ENCODE measurements at regions not wholly inside any gene's neighbourhood (a gene's known extent, or its start where the extent isn't known, plus 50 kb on each side); places are given as distances from the start of the nearest gene placed in this dataset.

DNA sequence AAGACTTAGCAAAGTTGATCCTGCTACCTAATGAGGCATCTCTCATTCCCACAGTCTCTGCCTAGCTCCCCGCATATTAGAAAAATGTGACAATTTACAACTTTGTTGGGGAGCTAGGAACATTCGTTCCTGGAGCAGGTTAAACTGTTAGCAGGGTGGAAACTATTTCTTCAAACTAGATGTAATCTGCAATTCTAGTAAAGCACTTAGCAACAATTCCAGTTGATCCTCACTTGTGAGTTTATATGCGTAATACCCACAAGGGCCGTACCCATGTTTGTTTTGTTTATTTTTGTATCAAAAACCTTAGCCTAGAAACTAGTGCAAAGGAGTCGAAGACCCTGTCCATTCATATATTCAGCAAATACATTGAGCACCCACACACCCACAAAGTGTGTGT, 175.8 kb upstream of the DMAC1 start:
- TF ChIP-seq POLR2AphosphoS5 (IDR thresholded peaks at IDR 0.05) (no peak), POLR2A (IDR thresholded peaks at IDR 0.05) (no peak)
